Parathyroid adenoma (tissue), 2 donors: ENCODE measurements at regions not wholly inside any gene's neighbourhood (a gene's known extent, or its start where the extent isn't known, plus 50 kb on each side); places are given as distances from the start of the nearest gene placed in this dataset.

Experiments
- H2AFZ ChIP-seq: fragments of 300-600 bp; sonication (generic); one replicate; pipeline ENCODE4 v1.7.0; 2017; ENCODE audit warnings: antibody characterized with exemption, mild to moderate bottlenecking
- H3K27ac ChIP-seq: fragments of 300-600 bp; sonication (generic); one replicate; pipeline ENCODE4 v1.7.0; 2017
- H3K27me3 ChIP-seq: fragments of 300-600 bp; sonication (generic); one replicate; pipeline ENCODE4 v1.7.0; 2017; ENCODE audit warnings: low read length; ENCODE audit not compliant: control insufficient read depth, insufficient read depth
- H3K36me3 ChIP-seq: fragments of 300-600 bp; sonication (generic); one replicate; pipeline ENCODE4 v1.7.0; 2017; ENCODE audit warnings: low read length; ENCODE audit not compliant: control insufficient read depth, insufficient read depth
- H3K4me1 ChIP-seq: fragments of 300-600 bp; sonication (generic); one replicate; pipeline ENCODE4 v1.7.0; 2017; ENCODE audit warnings: control low read depth
- H3K4me2 ChIP-seq: fragments of 300-600 bp; sonication (generic); one replicate; pipeline ENCODE4 v1.7.0; 2017; ENCODE audit warnings: low read length
- H3K4me3 ChIP-seq: fragments of 300-600 bp; sonication (generic); one replicate; pipeline ENCODE4 v1.7.0; 2017; ENCODE audit warnings: low read depth, low read length
- H3K79me2 ChIP-seq: fragments of 300-600 bp; sonication (generic); one replicate; pipeline ENCODE4 v1.7.0; 2017; ENCODE audit warnings: control low read depth
- H3K9ac ChIP-seq: fragments of 300-600 bp; sonication (generic); one replicate; pipeline ENCODE4 v1.7.0; 2017; ENCODE audit warnings: mild to moderate bottlenecking
- H3K9me3 ChIP-seq: fragments of 300-600 bp; sonication (generic); one replicate; pipeline ENCODE4 v1.7.0; 2017; ENCODE audit warnings: low read length; ENCODE audit not compliant: control insufficient read depth
- TF ChIP-seq, protein P1 (sequence below): fragments of 300-600 bp; sonication (generic); IDR thresholded peaks from one replicate; pipeline ENCODE4 v1.7.0; 2017; ENCODE audit warnings: antibody characterized with exemption, mild to moderate bottlenecking
- donor health status: primary hyperparathyroidism.

DNA sequence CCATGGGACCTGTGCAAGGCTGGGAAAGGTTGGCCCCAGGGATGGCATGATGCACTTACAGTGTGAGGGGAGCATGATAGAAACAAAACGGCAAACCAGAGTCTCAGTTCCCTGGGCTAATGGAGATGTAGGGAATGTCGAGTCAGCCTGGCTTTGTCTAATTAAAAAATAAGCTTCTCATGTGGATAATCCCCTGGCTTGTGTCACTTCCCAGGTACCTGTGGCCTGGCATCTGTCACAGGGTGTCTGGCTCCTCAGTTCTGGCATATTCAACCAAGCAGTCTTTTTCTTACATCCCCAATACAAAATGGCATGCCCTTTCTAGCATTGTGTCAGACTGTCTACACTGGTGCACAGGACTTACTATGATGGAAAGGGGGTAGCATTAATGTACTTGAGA lies 261.4 kb downstream of the GRIN2B start:
- Histone ChIP-seq H2AFZ (no peak overlapping the region), H3K9ac (no peak overlapping the region), H3K4me1 (no peaks in the 10 kb centered on the region), H3K27ac (no peak overlapping the region), H3K27me3 (no peaks in the 10 kb centered on the region), H3K36me3 (no peaks in the 10 kb centered on the region), H3K4me2 (no peak overlapping the region), H3K9me3 (no peaks in the 10 kb centered on the region), H3K79me2 (no peaks in the 10 kb centered on the region), H3K4me3 (no peak overlapping the region)
- TF ChIP-seq, protein P1, sequence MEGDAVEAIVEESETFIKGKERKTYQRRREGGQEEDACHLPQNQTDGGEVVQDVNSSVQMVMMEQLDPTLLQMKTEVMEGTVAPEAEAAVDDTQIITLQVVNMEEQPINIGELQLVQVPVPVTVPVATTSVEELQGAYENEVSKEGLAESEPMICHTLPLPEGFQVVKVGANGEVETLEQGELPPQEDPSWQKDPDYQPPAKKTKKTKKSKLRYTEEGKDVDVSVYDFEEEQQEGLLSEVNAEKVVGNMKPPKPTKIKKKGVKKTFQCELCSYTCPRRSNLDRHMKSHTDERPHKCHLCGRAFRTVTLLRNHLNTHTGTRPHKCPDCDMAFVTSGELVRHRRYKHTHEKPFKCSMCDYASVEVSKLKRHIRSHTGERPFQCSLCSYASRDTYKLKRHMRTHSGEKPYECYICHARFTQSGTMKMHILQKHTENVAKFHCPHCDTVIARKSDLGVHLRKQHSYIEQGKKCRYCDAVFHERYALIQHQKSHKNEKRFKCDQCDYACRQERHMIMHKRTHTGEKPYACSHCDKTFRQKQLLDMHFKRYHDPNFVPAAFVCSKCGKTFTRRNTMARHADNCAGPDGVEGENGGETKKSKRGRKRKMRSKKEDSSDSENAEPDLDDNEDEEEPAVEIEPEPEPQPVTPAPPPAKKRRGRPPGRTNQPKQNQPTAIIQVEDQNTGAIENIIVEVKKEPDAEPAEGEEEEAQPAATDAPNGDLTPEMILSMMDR, result no peak

DNA sequence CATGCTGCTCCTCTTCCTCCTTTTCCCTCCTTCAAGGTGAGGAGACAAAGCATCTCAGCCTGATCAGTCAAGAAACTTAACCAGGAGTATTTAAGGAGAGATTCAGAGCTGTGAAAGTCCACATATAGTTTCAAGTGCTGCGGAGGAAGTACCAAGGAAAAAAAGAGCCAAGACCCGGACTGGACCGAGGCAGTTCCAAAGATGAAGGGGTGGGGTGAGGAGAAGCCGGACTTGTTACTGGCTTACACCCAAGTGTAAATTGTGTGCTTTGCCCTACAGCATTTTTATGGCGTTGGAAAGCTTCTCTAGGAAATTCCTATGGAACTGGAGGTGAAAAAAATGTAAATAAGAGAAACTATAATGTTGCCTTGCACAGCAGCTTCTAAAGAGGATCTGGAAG lies 263.1 kb downstream of the GRIN2B start:
- Histone ChIP-seq H3K4me3 (no peak overlapping the region), H2AFZ (no peak overlapping the region), H3K36me3 (no peaks in the 10 kb centered on the region), H3K4me2 (no peak overlapping the region), H3K9me3 (no peaks in the 10 kb centered on the region), H3K9ac (no peak overlapping the region), H3K4me1 (no peaks in the 10 kb centered on the region), H3K27me3 (no peaks in the 10 kb centered on the region), H3K27ac (no peak overlapping the region), H3K79me2 (no peaks in the 10 kb centered on the region)
- TF ChIP-seq, protein P1, result no peak

DNA sequence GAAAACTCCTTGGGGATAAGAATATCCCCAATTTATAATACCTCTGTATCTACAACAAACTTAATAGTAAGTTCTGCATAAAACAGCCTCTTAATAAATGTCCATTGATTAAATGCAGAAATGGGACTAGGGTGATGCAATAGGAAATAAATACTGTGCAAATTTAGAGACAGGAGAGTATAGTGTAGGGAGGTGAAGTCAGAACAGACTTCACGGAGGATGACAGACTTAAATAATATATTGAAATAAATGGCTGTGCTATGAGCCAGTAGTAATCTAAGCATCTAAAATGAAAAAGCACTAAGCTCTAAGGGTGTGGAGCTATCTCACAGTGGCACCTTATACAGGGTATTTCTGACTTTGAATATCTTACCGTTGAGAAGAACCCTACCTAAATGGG lies 265.3 kb downstream of the GRIN2B start:
- no peaks in the 10 kb centered on the region for H3K36me3 ChIP-seq
- H3K79me2 ChIP-seq, result no peaks in the 10 kb centered on the region
- H2AFZ ChIP-seq, result no peak overlapping the region
- TF ChIP-seq, protein P1, result no peak
- H3K27me3 ChIP-seq, result no peaks in the 10 kb centered on the region
- H3K9ac ChIP-seq, result no peak overlapping the region
- H3K4me1 ChIP-seq, result no peaks in the 10 kb centered on the region
- no peak overlapping the region for H3K4me3 ChIP-seq
- no peaks in the 10 kb centered on the region for H3K9me3 ChIP-seq
- H3K4me2 ChIP-seq, result no peak overlapping the region
- no peak overlapping the region for H3K27ac ChIP-seq

DNA sequence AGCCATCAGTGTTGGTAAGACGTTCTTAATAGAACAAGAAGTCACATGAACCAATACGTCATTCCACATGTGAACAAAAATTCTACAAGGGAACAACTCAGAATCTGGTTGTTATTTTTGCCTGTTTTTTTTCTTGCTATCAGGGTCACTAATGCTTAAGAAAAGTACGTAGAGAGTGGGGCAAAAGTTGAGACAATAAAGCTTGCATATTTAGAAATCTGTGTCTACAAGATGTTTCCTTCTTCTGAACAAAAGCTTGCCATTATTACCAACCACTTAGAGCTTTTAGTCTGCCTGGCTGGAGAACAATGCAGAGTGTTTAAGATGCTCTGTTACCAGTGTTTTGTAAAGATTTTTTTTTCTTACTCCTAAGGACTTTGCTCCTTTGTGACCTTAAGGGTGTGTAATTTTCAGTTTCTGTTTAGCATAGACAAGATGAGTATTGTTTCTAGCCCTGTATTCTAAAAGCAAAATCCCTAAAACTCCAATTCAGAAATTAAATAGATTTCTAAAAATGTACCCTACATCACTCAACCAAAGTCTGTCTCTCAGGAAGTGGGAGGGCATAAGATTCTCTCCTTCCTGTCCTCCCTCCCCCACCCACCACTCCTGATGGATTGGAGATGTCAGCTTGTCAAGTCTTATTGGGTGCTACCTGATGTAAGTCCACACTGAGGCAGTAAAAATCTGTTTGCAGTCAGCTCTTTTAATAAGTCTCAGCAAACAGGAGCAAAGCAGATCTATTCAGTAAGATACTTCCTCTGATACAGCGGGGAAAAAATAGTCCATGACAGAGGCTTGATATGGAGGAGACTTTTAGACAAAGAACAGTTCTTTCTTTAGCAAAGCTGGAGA lies 267.6 kb downstream of the GRIN2B start:
- Histone ChIP-seq H3K4me3 (no peak overlapping the region), H3K27me3 (no peaks in the 10 kb centered on the region), H3K4me2 (no peak overlapping the region), H3K36me3 (no peaks in the 10 kb centered on the region), H3K27ac (no peak overlapping the region), H3K9me3 (no peaks in the 10 kb centered on the region), H3K4me1 (no peaks in the 10 kb centered on the region), H3K79me2 (no peaks in the 10 kb centered on the region), H3K9ac (no peak overlapping the region), H2AFZ (no peak overlapping the region)
- TF ChIP-seq, protein P1, result no peak

DNA sequence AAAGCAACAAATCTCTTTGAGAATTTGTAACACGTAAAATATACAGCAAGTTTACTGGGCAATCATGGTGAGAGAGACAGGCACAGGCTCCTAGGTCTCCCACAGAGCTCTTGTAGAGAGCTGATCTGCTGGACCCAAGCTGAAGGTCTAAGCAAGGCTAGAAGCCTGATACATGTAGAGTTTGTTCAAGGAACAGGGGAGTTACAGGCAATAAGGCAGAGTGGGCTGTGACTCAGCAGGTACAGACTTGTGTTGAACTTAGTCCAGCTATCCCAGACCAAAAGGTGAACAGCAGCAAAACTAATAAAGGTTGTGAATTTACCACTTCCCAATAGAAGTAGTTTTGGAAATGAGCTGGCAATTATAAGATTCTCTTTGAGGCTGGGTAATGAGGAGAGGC lies 273.6 kb downstream of the GRIN2B start:
- TF ChIP-seq, protein P1, result no peak
- Histone ChIP-seq H3K4me3 (no peak overlapping the region), H3K79me2 (no peaks in the 10 kb centered on the region), H3K36me3 (no peaks in the 10 kb centered on the region), H3K27ac (no peak overlapping the region), H3K9me3 (no peaks in the 10 kb centered on the region), H3K27me3 (no peaks in the 10 kb centered on the region), H3K4me1 (no peaks in the 10 kb centered on the region), H2AFZ (no peak overlapping the region), H3K9ac (no peak overlapping the region), H3K4me2 (no peak overlapping the region)
